ENCODE measurements at regions not wholly inside any gene's neighbourhood (a gene's known extent, or its start where the extent isn't known, plus 50 kb on each side); places are given as distances from the start of the nearest gene placed in this dataset.

GRCh38 chr1:229024528-229025130 lies 246.3 kb upstream of the RAB4A start (continued):
- TF ChIP-seq ZNF462 (CRISPR knock-in tag; IDR thresholded peaks at IDR 0.05) (no peak), EZH2 (IDR thresholded peaks at IDR 0.05; ENCODE audit: low read depth, unreplicated experiment) (no peak), CTCF (conservative IDR thresholded peaks at IDR 0.05; ENCODE audit: low read depth in 2 of 2) (no peak), ZNF331 (CRISPR knock-in tag; IDR thresholded peaks at IDR 0.05; ENCODE audit: low read depth) (no peak), NANOG (IDR thresholded peaks at IDR 0.05; ENCODE audit: borderline replicate concordance) (no peak)

GRCh38 chr1:229025576-229025975 lies 245.3 kb upstream of the RAB4A start:
- Histone ChIP-seq H3K36me3 (ENCODE audit: insufficient read depth) (no peaks in the 10 kb centered on the region), H3K9me2 (ENCODE audit: insufficient read depth) (no peaks in the 10 kb centered on the region), H3K4me3 (no peak overlapping the region), H3K27ac (ENCODE audit: low read depth) (no peak overlapping the region), H2AFZ (no peak overlapping the region), H3K4me2 (no peak overlapping the region), H3K27me3 (ENCODE audit: insufficient read depth) (peaks cover 9% of the 10 kb centered on the region; the same call in 1 of the 2 replicates), H3F3A (replicated peaks; ENCODE audit: low read depth) (0 out of 2 replicates have a peak, but pooled peaks cover 7% of the 10 kb centered on the region), H3K79me2 (replicated peaks; ENCODE audit: insufficient read depth) (no peaks in the 10 kb centered on the region), H3K4me1 (ENCODE audit: insufficient read depth) (peaks cover 39% of the 10 kb centered on the region), H4K20me1 (replicated peaks; ENCODE audit: insufficient read depth) (no peaks in the 10 kb centered on the region)
- Mint-ChIP-seq H3K27me3 (ENCODE audit: insufficient read depth, low read depth, poor library complexity) (peaks cover 34% of the 10 kb centered on the region), H3K36me3 (ENCODE audit: low read depth) (no peaks in the 10 kb centered on the region), H3K4me3 (no peak overlapping the region), H3K4me1 (peaks cover 38% of the 10 kb centered on the region), H3K27ac (no peak overlapping the region), H3K9me3 (no peaks in the 10 kb centered on the region)
- ATAC-seq (no peak), DNase-seq (ENCODE audit: low spot score) (no peak)
- TF ChIP-seq EZH2 (IDR thresholded peaks at IDR 0.05; ENCODE audit: low read depth, unreplicated experiment) (no peak), ZNF331 (CRISPR knock-in tag; IDR thresholded peaks at IDR 0.05; ENCODE audit: low read depth) (no peak), CTCF (conservative IDR thresholded peaks at IDR 0.05; ENCODE audit: low read depth in 2 of 2) (no peak), STAT1 (IDR thresholded peaks at IDR 0.05; ENCODE audit: unreplicated experiment) (no peak), ETS1 (IDR thresholded peaks at IDR 0.05) (no peak), ZNF114 (CRISPR knock-in tag; IDR thresholded peaks at IDR 0.05) (no peak), REST (IDR thresholded peaks at IDR 0.05; ENCODE audit: unreplicated experiment) (no peak)

All from GM23338 (cell line).